HG03354 (cell line): ENCODE measurements at regions not wholly inside any gene's neighbourhood (a gene's known extent, or its start where the extent isn't known, plus 50 kb on each side); places are given as distances from the start of the nearest gene placed in this dataset.

ENCODE experiments used
- ATAC-seq: cut with Tn5 transposase; IDR thresholded peaks from one replicate; pipeline ENCODE4 v1.9.1; 2021; ENCODE audit warnings: mild to moderate bottlenecking; ENCODE audit not compliant: unreplicated experiment, poor library complexity, severe bottlenecking

DNA sequence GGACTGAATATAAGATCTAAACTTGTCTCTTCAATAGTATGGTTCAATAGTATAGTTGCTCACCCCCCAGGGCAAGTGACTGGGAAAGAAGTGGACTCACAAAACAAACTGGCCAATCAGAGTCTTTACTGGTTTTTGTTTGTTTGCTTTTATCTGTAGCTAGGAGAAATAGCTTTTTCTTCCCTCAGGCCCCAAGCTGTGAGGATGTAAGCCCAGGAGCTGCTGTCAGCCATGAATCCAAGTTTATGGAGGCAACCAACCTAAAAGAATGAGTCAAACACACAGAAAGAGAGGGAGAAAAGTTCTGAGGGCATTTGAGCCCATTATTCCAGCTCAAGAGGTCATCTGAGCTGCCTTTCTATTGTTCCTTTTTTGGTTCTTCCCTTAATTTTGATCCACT lies 375.3 kb downstream of the BCAT1 start:
- ATAC-seq, result no peak

DNA sequence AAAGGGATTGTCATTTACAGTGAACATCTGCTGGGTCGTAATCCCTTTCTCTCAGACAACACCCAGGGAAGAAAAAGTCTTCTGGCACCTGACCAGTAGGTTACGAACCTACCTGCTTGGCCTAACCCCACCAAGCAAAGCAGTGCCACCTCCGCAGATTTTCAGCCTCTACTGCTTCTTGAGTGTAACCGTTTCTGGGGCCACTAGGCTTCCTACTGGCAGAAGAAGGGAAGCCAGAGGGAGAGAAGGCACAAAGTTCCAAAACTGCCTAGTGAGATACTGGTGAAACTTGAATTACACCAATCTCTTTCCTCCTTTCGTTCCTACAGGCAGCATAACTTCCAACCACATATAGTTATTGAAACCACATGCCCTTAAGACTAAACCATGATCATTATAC lies 383.6 kb downstream of the BCAT1 start:
- ATAC-seq, result no peak

DNA sequence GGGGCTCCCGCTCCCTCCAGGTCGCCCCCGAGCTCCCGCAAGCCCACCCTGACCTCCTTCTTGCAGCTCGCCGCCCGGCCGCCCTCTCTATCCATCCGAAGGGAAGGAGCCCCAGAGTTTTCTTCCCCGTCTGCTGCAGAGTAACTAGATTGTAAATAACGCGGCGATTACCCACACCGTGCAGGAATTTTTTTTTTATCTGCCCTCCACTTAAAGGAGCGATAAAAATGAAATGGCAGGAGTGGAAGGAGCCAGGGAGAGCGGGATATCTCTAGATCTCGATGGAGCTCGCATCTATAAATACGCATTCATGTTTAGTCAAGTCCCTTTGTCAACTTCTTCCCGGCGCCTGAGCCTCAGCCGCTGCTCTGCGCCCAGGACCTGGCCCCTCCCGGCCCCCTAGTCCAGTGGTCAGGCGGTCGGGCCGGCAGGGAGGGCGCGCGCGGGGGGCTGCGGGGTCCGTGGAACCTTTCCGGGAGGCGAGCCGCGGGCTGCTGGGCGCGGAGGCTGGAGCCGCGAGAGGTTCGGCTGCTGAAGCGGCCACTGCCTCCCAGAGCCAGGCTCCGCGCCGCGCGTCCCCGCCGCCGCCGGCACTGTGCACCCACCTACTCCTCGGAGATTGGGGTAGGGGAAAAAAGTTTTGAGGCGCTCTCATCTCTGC lies 386.0 kb downstream of the BCAT1 start:
- no peak for ATAC-seq

DNA sequence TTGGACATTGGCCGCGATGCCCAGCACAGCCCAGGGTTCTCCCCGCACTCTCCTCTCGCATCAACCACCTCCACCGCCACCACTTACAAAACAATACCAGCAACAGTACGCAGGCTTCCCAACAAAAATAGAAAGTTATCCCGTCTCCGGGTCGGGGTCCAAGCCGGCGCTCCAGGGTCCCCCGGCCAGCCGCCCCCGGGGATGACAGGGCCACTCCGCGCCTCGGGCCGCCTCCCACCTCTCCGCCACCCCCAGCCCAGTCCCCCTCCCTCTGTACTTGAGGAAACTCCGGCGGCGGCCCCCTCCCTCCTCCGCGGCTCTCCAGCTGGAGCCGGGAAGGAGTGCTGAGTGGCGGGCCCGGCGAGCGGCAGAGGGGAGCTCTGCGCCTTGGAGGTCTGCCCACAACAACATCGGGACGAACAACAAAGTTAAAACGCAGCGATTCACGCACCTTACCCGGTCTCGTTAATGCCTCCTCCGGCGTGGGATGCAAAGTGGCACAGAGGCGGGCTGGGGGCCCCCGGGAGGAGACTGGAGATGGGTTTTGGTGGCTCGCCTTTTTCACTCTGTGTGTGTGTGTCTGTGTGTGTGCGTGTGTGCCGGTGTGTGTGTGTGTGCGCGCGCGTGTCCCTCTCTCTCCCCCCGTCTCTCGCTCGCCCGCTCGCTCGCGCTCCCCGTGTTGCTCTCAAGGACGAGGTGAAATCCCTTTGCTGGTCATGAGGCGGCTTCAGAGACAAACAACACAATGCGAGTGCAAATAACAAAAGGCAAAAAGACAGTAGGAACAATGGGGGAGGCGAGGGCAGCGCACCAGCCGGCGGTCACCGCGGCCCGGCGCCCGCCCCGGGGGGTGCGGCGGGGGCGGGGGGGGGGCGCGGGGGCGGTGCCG lies 386.8 kb downstream of the BCAT1 start:
- ATAC-seq, result no peak

DNA sequence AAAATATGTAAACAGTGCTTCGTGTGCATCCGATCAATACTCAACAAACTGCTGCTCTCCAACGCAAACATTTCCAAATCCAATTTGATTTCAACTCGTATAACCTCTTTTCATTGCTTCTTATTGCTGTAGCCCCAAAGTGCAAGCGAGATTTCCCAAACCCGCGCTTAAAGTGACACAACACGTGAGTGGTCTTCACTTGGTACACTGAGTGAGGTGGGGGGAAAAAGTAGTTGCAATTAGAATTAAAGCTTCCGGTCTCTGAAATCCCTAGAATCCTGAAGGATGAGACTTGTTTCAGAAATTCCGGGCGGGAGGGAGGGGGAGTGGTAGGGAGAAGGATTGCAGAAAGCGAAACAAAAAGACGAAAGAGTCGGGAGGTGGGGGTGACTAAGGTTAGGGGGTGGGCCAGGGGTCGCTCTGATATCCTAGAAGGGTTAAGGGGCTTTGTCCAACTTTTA lies 387.5 kb downstream of the BCAT1 start:
- ATAC-seq, result no peak

DNA sequence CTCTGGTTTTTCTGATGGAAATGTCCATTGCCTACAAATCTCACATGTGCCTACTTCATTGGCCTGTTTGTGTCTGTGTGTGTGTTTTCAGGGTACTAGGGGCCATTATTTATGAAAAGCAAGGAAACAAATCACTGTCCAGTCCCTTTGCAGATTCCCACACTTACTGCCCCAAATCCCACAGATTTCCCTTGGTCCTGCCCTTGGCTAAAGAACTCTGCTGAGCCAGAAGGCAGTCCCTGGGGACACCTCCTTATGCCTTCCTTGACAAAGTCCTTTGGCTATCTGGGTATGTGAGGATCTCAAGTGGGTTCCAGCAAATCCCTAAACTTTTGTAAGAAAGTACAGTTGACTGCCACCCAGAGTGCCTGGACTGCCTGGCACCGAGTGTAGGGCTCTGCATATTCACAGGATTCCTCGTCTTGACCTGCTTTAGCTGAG lies 388.1 kb downstream of the BCAT1 start:
- no peak for ATAC-seq

DNA sequence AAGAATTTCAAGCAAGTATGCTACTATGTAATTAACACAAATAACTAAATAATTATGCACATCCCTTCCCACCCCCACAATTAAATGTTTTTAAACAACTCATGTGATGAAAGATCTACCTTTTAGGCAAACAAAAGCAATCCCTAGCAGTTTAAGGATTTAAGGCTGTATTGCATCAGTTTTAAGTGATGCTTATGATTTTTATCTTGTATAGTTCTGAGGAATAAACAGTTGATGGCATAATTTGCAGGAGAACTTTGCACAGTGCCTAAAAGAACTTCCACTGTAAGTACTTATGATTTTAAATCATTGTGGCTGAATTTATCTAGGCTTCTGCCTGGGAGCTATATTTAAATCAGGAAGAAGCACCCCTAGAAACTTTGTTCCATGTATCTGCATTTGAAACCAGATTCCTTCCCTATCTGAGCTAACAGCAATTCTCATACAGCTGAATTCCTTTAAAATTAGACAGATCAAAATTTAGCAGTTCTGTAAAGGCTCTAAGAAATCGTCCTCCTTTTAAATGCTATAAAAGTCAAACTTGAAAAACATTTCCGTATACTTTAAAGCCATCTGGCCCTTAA lies 388.6 kb downstream of the BCAT1 start:
- no peak for ATAC-seq

DNA sequence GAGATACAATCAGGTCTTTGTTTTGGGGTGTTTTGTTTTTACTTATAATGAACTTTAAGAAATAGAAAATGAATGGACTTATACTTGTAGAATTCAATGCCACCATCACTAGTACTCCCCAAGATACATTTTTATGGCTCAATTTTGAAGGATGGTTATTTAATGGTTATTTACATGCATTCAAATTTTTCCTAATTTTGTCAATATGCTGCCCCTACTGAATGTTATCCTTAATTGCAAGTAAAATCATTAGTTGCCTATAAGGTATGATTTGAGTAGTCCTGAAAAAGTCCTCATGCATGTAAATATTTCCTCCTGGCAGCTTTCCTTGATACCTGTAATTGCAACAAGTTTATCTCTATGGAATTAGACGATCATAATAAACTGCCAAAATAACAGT lies 391.2 kb downstream of the BCAT1 start:
- ATAC-seq, result no peak

DNA sequence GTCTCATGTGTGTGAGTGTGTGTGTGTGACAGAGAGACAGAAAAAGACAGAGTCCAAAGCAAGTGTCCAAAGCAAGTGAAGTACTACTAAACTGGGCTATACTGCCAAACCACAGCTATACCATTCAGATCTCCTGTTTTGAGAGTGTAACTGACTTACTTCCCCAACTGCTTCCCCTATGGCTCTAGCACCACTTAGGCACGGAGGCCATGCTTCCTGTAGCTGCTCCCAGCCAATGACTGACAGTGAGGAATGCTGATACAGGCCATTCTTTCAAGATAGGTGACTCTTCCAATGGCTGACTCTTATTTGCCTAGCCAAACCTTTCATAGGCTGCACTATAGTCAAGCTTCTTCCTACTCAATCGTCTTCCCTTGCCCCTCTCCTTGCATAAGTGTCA lies 393.2 kb downstream of the BCAT1 start:
- ATAC-seq, result no peak

DNA sequence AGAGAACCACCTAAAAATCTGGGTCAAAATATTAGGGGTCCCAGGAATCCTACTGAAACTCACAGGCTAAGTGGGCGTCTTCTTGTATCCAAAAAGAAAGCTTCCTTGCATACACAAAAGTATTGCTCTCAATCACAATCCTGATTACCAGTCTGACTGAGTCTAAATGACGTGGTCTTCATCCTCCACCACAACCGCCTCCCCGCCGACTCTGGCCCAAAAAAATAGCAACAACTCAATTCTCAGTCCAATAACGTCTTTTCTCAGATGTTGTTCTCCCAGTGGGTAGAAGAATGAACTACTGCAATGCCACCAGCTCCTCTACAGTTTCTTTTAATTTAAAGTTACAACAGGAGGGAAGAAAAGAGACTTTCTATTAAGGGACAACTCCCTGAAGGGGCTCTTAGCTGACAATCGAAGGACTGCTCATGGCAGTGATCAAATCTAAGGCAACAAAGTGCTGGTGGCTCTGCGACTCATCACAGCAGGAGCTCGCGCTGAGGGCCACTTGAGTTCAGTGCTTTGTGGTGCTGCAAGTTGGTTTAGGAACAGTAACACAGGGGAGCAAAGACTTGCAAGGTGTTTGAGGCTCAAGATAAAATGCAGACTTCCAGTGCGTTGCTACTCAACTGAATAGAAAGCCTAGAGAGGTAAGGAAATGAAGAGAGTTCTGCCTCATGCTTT lies 394.1 kb downstream of the BCAT1 start:
- ATAC-seq, result no peak

DNA sequence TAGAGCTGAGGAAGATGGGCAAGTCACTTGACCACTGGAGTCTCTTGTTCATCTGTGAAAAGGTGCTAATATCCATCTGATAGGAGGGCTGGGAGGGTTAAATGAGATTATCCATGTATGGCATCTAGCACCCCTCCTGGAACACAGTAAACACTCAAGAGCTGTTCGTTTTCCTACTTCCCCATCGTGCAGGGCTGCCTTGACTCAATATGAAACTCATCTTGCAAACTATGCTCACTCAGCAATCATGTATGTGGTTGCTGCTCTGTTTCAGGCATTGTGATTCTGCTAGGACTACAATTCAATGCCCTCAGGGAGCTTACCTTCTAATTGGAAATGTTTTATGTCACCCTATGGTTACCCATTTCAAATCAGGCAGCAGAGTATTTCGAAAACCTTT lies 395.6 kb downstream of the BCAT1 start:
- ATAC-seq, result no peak

DNA sequence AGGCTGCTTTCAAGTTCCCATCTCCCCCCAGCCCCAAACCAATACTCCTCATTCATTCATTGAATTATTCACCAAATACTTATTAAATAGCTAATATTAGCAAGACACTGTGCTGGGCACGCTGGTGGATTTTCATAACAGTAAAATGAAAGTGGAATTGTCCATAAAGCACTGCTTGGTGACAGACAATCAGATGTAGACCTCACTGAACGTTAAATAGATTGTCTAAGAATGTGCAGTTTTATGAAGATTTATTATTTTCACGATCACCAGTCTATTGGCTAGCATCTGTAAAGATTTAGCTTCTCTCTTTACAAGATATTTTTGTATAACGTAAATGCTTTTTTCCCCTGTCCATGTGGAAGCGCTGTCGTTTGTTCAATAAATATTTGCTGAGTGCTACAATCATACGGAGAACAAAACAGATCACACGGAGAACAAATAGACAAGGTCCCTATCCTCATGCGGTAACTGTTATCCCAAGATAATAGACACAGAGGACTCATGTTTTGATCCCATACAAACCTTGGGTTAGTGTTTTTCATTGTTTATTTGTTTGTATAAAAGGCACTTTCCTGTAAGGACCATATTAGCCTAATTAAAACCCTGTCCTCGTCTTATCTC lies 397.6 kb downstream of the BCAT1 start:
- no peak for ATAC-seq

DNA sequence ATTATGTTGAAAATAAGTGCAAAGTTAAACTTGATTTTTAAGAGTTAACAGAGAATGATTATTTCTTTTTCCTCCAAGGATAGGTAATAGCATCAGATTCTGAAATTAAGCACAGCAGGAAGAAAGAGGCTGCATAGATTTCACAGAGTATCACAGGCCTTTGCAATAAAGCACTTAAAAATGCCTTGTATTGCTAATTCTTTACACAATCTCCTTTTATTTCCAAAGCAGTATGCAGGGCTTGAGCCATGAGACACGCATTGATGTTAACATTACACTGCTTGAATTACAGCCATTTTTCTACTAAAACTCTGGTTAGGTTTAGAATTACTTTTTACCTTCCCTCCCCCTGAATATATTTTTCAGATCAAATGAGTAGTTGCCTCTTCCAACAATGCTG lies 398.3 kb downstream of the BCAT1 start:
- ATAC-seq, result no peak

DNA sequence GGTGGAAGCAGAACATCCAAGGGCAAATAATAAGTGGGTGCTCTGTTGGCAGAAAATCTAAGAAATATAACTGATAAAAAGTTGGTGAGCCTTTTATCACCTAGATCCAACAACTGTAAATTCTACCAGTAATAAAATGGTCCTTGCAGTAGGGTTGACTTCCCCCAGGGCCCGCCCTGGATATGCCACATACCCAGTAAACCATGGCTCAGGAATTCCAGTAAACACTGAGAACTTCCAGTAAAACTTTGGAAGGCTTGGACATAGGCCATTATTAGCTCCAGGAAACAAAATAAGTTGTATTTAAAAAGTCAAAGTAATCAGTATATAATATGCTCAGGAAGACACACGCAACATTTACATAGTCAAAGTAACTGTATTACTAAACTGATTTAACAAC lies 402.2 kb downstream of the BCAT1 start:
- ATAC-seq, result no peak

DNA sequence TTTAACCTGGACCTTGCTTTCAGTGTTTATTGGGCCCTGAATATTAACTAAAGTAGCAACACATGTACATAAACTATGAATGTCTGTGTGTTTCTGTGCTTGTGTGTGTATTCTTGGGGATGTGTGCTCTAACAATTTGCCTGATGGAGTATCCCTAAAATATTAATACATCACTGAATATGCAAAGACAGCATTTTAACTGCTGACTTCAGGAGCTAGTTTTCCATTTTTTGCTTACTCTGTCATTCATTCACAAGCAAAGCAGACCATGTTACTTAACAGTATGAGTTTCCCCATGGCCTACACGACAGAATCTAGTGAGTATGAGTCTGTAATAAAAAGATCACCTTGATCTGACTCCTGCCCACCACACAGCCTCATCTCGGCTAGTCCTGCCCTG lies 402.8 kb downstream of the BCAT1 start:
- no peak for ATAC-seq

DNA sequence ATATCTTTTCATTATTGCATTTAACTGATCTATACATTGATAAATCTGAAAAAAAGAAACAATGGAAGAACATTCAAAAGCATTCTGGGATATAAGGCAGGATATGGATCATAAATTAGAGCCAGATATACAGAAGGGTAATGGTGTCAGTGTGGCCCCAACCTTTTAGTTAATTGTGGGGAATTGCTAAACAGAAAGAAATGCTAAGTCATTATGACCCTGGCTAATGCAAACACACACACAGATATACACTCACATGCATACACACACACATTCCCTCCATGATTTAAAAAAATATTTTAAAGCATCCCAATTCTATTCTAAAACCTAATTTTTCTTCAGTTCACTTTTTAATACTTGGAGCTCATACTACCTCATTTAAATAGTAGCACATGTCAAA lies 404.5 kb downstream of the BCAT1 start:
- no peak for ATAC-seq

DNA sequence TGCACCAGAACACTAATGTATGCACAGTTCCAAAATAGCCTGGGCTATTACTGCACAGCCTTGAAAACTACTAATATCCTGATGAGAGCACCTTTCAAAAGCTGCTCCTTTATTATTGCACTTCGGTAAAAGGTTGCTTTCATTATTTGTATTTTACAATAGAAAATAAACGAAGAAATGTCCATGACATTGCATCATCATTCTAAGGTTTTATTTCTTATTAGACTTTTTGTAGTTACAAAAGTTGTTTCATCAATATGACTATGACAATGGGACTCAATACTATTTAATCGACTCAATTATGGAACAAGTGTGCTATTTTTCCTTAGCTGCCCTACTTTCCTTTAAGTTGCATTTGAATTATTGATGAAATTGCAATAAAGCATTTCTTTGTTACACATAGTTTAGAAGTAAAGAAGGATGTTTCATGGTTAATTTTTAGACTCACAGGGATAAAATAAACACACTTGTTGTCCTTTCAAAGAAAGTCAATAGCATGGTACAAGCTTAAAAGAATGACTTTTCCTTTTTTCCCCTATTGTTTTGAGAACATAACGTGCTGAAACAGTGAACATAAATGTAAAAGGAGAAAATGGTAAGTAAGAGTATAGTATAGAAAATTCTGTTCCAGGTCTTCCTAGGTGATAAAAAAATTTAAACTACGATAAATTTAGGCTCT lies 407.6 kb downstream of the BCAT1 start:
- no peak for ATAC-seq

DNA sequence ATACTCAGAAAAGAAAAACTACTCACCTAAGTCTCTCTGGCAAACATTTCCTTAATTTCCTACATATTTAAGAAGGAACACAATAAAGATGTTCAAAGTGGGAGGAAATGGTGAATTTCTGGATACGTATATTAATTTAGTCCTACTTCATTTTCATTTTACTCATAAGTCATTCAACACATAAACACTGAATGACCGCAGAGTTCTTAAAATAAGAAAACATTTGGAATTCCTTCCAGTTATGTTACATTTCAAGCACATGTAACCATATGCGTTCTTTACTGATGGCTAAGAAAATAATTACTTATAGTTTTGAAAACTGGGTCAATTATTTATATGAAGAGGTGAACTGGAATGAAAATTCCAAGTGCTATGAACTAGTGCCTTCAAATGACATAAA lies 409.3 kb downstream of the BCAT1 start:
- ATAC-seq, result no peak

DNA sequence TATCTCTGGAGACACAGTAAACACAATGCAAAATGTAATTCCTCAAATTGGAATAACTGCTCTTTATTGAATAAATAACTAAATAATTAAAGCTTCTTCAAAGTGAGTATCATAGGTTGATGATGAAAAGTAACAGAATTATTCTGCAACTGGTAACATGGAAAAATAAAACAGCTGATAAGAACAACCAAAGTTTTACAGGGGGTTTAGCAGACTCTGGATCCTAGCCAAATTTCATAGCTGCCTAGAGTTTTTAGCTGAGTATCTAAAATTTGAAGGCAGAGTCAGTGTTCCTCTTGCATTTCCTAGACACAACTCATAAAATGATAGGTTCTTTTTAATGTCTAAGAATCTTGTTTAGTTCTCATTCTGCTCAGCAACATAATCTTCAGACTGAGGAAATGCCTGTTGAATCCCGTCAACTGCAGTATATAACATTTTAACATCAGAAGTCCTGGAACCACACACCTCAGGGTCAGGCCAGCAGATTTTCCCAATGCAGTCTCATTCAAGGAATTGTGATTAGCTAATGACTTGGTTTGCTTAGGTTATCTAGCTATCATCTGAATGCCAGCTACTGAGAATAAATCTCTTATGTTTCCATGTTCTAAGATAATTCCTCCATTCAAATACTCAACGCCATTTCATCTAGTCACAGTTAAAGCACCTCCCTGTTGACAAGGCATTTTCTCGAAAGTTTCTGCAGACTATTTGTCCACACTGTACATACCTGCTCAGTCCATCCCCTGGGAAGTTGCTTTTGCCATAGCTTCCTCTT lies 411.6 kb downstream of the BCAT1 start:
- no peak for ATAC-seq
